GM12878 (cell line): ENCODE measurements at regions not wholly inside any gene's neighbourhood (a gene's known extent, or its start where the extent isn't known, plus 50 kb on each side); places are given as distances from the start of the nearest gene placed in this dataset.

Experiments
- ATAC-seq: fragments of 200-7000 bp; cut with Tn5 transposase; 3 replicates; pipeline ENCODE4 v1.9.1; 2020; ENCODE audit warnings: mild to moderate bottlenecking, moderate library complexity
- BruUV-seq: library from RNA; stranded (reverse); fragments of 400-500 nt; replicated peaks from 2 replicates; lab custom pipeline; 2021; lab: Mats Ljungman, UMichigan
- CTCF ChIA-PET: fragments of 300-600 bp; sonication (Branson Sonifier 250); formaldehyde crosslinking; extraction: SDS; loops from one replicate; lab custom pipeline; 2021; ENCODE audit warnings: inconsistent platforms; lab: Yijun Ruan, JAX
- POLR2A ChIA-PET: fragments of 350-600 bp; formaldehyde crosslinking; extraction: SDS; loops from one replicate; lab custom pipeline; 2021; ENCODE audit warnings: inconsistent platforms; lab: Charles Lee
- RAD21 ChIA-PET: fragments of 300-600 bp; sonication (Branson Sonifier 250); formaldehyde crosslinking; loops from one replicate; lab custom pipeline; 2023; ENCODE audit warnings: antibody characterized with exemption; ENCODE audit not compliant: unreplicated experiment; lab: Charles Lee
- SMC1A ChIA-PET: fragments of 300-600 bp; sonication (Branson Sonifier 250); formaldehyde crosslinking; loops from one replicate; lab custom pipeline; 2023; ENCODE audit not compliant: unreplicated experiment, uncharacterized antibody; lab: Charles Lee
- DNase-seq: peaks from one replicate; pipeline ENCODE4 v3.0.0-alpha.2; 2011; ENCODE audit warnings: low read depth, low spot score
- FAIRE-seq: peaks from 3 replicates; lab custom pipeline; 2011; peaks lifted over from hg19 to GRCh38; lab: Jason Lieb, UNC
- H2AFZ ChIP-seq: 2 replicates; pipeline ENCODE4 v1.6.0; 2011; ENCODE audit warnings: low read depth, low read length, control low read depth; ENCODE audit not compliant: control insufficient read depth
- H3K27ac ChIP-seq: 2 replicates; pipeline ENCODE4 v1.5.1; 2011; ENCODE audit warnings: control low read depth; ENCODE audit not compliant: control insufficient read depth, insufficient read depth
- H3K27me3 ChIP-seq, 2 experiments: replicated peaks in 1 of 2; 2 replicates each; pipeline versions ENCODE4 v1.6.0 to v1.6.1; 2011; ENCODE audit warnings: low read length in 1 of 2; ENCODE audit not compliant: control insufficient read depth in 2 of 2, insufficient read depth in 2 of 2
- H3K36me3 ChIP-seq, 2 experiments: 2 replicates each; pipeline ENCODE4 v1.5.1; 2011; ENCODE audit warnings: low read length in 1 of 2; ENCODE audit not compliant: control insufficient read depth in 2 of 2, insufficient read depth in 2 of 2
- H3K4me1 ChIP-seq: 2 replicates; pipeline ENCODE4 v1.6.1; 2011; ENCODE audit warnings: mild to moderate bottlenecking, low read length, moderate library complexity, mixed read lengths; ENCODE audit not compliant: control insufficient read depth, insufficient read depth
- H3K4me2 ChIP-seq: 2 replicates; pipeline ENCODE4 v1.6.0; 2011; ENCODE audit warnings: control low read depth; ENCODE audit not compliant: control insufficient read depth, insufficient read depth
- H3K4me3 ChIP-seq: fragments of 200-600 bp; sonication (generic); 2 replicates; pipeline ENCODE4 v1.5.1; 2016
- H3K79me2 ChIP-seq: 2 replicates; pipeline ENCODE4 v1.6.0; 2011; ENCODE audit warnings: low read length; ENCODE audit not compliant: control insufficient read depth, insufficient read depth
- H3K9ac ChIP-seq: 2 replicates; pipeline ENCODE4 v1.8.0; 2011; ENCODE audit warnings: low read length, control low read depth, mixed read lengths; ENCODE audit not compliant: control insufficient read depth, insufficient read depth
- H3K9me3 ChIP-seq: replicated peaks from 3 replicates; pipeline ENCODE4 v1.5.1; 2011; ENCODE audit warnings: mild to moderate bottlenecking, low read length; ENCODE audit not compliant: control insufficient read depth, insufficient read depth
- H4K20me1 ChIP-seq: 2 replicates; pipeline ENCODE4 v1.6.0; 2011; ENCODE audit not compliant: control insufficient read depth, insufficient read depth
- ATF7 ChIP-seq: fragments of 450-650 bp; IDR thresholded peaks from 2 replicates; pipeline ENCODE4 v1.6.1; 2016; ENCODE audit warnings: low read depth, mild to moderate bottlenecking
- CBFB ChIP-seq: IDR thresholded peaks from 2 replicates; pipeline ENCODE4 v1.6.1; 2016; ENCODE audit warnings: antibody characterized with exemption, low read depth
- EED ChIP-seq: sonication (generic); IDR thresholded peaks from 2 replicates; pipeline ENCODE4 v1.6.1; 2016; ENCODE audit warnings: antibody characterized with exemption, low read depth
- EZH2 ChIP-seq: IDR thresholded peaks from 2 replicates; pipeline ENCODE4 v1.6.1; 2012; ENCODE audit warnings: low read depth, mild to moderate bottlenecking, control low read depth, inconsistent platforms, low read length, borderline replicate concordance; ENCODE audit not compliant: control insufficient read depth
- GABPA ChIP-seq: IDR thresholded peaks from 2 replicates; pipeline ENCODE4 v1.6.1; 2014; ENCODE audit warnings: antibody characterized with exemption, low read depth, mild to moderate bottlenecking, inconsistent platforms
- JUND ChIP-seq: IDR thresholded peaks from 2 replicates; pipeline ENCODE4 v1.6.1; 2012; ENCODE audit warnings: low read depth, mild to moderate bottlenecking, low read length, improper control_type of control experiment, moderate library complexity
- NR2C1 ChIP-seq: fragments of 450-650 bp; IDR thresholded peaks from 2 replicates; pipeline ENCODE4 v1.6.1; 2017; ENCODE audit warnings: antibody characterized with exemption, mild to moderate bottlenecking, moderate library complexity
- SKIL ChIP-seq: fragments of 450-650 bp; IDR thresholded peaks from 2 replicates; pipeline ENCODE4 v1.6.1; 2017; ENCODE audit warnings: mild to moderate bottlenecking, low read depth, inconsistent platforms; ENCODE audit not compliant: poor library complexity, severe bottlenecking
- ZBTB4 ChIP-seq: fragments of 450-650 bp; formaldehyde crosslinking; IDR thresholded peaks from 2 replicates; pipeline ENCODE4 v1.4.0; 2022; ENCODE audit warnings: mild to moderate bottlenecking, moderate library complexity
- ZNF207 ChIP-seq: fragments of 450-650 bp; IDR thresholded peaks from 2 replicates; pipeline ENCODE4 v1.6.1; 2014; ENCODE audit warnings: antibody characterized with exemption, mild to moderate bottlenecking, borderline replicate concordance
- WGBS: methylation state at CpG from one replicate; pipeline ENCODE4 v1.1.6; 2016; ENCODE audit warnings: low lambda C conversion rate; ENCODE audit not compliant: insufficient replicate concordance, insufficient coverage; ENCODE audit errors: missing lambda C conversion rate; 5-methylcytosine and 5-hydroxymethylcytosine counted together
- in situ Hi-C: fragments of 300-500 bp; cut with MboI; formaldehyde crosslinking; loops from 9 replicates; pipeline ENCODE4 v1.14.3; 2018; ENCODE audit warnings: mixed read lengths
- intact Hi-C: fragments of 100-400 bp; cut with micrococcal nuclease; formaldehyde crosslinking; loops from one replicate; pipeline ENCODE4 v1.14.2; 2022; ENCODE audit not compliant: unreplicated experiment
- TF ChIP-seq, protein P1 (sequence below): fragments of 450-650 bp; IDR thresholded peaks from 2 replicates; pipeline ENCODE4 v1.6.1; 2016; ENCODE audit warnings: mild to moderate bottlenecking

- Histone ChIP-seq H3K4me2 (no peak overlapping the region), H3K9ac (no peak overlapping the region), H3K36me3 (no peaks in the 10 kb centered on the region), H4K20me1 (no peaks in the 10 kb centered on the region), H3K9me3 (no peaks in the 10 kb centered on the region), H2AFZ (no peak overlapping the region), H3K4me3 (no peak overlapping the region), H3K79me2 (no peaks in the 10 kb centered on the region), H3K27me3 (no peaks in the 10 kb centered on the region; a peak in 1 of 4 replicates), H3K4me1 (no peaks in the 10 kb centered on the region), H3K27ac (no peak overlapping the region)
- WGBS, result 42% methylated on average over 3 of the region's 3 CpGs
- TF ChIP-seq EZH2 (no peak), GABPA (no peak), EED (no peak), NR2C1 (no peak), ATF7 (no peak), JUND (no peak), ZBTB4 (no peak), CBFB (no peak), SKIL (no peak), ZNF207 (no peak)
- TF ChIP-seq, protein P1, sequence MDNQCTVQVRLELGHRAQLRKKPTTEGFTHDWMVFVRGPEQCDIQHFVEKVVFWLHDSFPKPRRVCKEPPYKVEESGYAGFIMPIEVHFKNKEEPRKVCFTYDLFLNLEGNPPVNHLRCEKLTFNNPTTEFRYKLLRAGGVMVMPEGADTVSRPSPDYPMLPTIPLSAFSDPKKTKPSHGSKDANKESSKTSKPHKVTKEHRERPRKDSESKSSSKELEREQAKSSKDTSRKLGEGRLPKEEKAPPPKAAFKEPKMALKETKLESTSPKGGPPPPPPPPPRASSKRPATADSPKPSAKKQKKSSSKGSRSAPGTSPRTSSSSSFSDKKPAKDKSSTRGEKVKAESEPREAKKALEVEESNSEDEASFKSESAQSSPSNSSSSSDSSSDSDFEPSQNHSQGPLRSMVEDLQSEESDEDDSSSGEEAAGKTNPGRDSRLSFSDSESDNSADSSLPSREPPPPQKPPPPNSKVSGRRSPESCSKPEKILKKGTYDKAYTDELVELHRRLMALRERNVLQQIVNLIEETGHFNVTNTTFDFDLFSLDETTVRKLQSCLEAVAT, result no peak
- POLR2A ChIA-PET, result no interaction called here
- SMC1A ChIA-PET, result no interaction called here
- in situ Hi-C loops, result no loop called here
- CTCF ChIA-PET, result interaction anchor here (0.5 kb wide), 1 partner anchor 456 kb away, joined by 4 read pairs; no protein-coding TSS in a partner anchor
- ATAC-seq (no peak), FAIRE-seq (no peak), DNase-seq (no peak)
- intact Hi-C loops, result no loop called here
- RAD21 ChIA-PET, result no interaction called here
- BruUV-seq, result no TSS peak
These were observed 119.3 kb upstream of the FRMD4A start for GRCh38 chr10:14450041-14450491.
